HCT116 (cell line): ENCODE measurements at regions not wholly inside any gene's neighbourhood (a gene's known extent, or its start where the extent isn't known, plus 50 kb on each side); places are given as distances from the start of the nearest gene placed in this dataset.

ENCODE experiments used
- ATAC-seq: fragments of 200-7000 bp; cut with Tn5 transposase; 2 replicates; pipeline ENCODE4 v1.9.1; 2020; ENCODE audit warnings: mild to moderate bottlenecking, moderate library complexity
- BruUV-seq: library from RNA; stranded (reverse); fragments of 400-500 nt; replicated peaks from 2 replicates; lab custom pipeline; 2021; lab: Mats Ljungman, UMichigan
- CTCF ChIA-PET: fragments of 300-600 bp; sonication (Branson Sonifier 250); formaldehyde crosslinking; loops from one replicate; lab custom pipeline; 2021; ENCODE audit warnings: antibody characterized with exemption; lab: Charles Lee
- POLR2A ChIA-PET: fragments of 300-600, 350-600 bp; sonication (Branson Sonifier 250); formaldehyde crosslinking; loops from one replicate; lab custom pipeline; 2021; ENCODE audit warnings: antibody characterized with exemption; lab: Charles Lee
- RAD21 ChIA-PET, 2 experiments: fragments of 300-600 bp; sonication (Branson Sonifier 250); formaldehyde crosslinking; loops; one replicate each; lab custom pipeline; 2023; ENCODE audit warnings: low total read pairs in 2 of 2; ENCODE audit not compliant: uncharacterized antibody in 2 of 2, unreplicated experiment in 2 of 2, low non-redundant PET in 1 of 2; lab: Charles Lee
- DNase-seq: peaks from one replicate; pipeline ENCODE4 v3.0.0-alpha.2; 2010; ENCODE audit warnings: low read depth, low spot score
- H2AFZ ChIP-seq: fragments of 200-600 bp; shearing (Covaris generic), sonication (generic); 2 replicates; pipeline ENCODE4 v1.6.1; 2017; ENCODE audit warnings: low read depth, mixed run types, mixed read lengths, antibody characterized with exemption, low read length; ENCODE audit not compliant: poor library complexity, severe bottlenecking
- H3K27ac ChIP-seq: 2 replicates; pipeline ENCODE4 v1.5.1; 2012; ENCODE audit warnings: low read depth, low read length
- H3K27me3 ChIP-seq: fragments of 200-600 bp; sonication (generic); 2 replicates; pipeline ENCODE4 v1.6.1; 2016; ENCODE audit warnings: mixed run types, low read length, mixed read lengths; ENCODE audit not compliant: insufficient read depth
- H3K36me3 ChIP-seq, 2 experiments: fragments of 200-500 bp in 1 of 2; fragments of 200-600 bp in 1 of 2; sonication (Bioruptor generic) in 1 of 2; sonication (generic) in 1 of 2; 2 replicates each; pipeline versions ENCODE4 v1.5.1 to v1.6.1; 2014 to 2016; ENCODE audit warnings: low read length in 2 of 2, inconsistent platforms in 1 of 2, mixed read lengths in 1 of 2, mixed run types in 1 of 2; ENCODE audit not compliant: insufficient read depth in 2 of 2, control insufficient read depth in 1 of 2
- H3K4me1 ChIP-seq, 2 experiments: fragments of 200-600 bp in 1 of 2; sonication (generic) in 1 of 2; 2 replicates each; pipeline versions ENCODE4 v1.5.1 to v1.6.1; 2012 to 2017; ENCODE audit warnings: low read length in 2 of 2, inconsistent platforms in 1 of 2, mild to moderate bottlenecking in 1 of 2, mixed read lengths in 1 of 2, mixed run types in 1 of 2, moderate library complexity in 1 of 2; ENCODE audit not compliant: insufficient read depth in 2 of 2, control insufficient read depth in 1 of 2
- H3K4me2 ChIP-seq: fragments of 200-600 bp; sonication (generic); 2 replicates; pipeline ENCODE4 v1.6.1; 2017; ENCODE audit warnings: mixed run types, low read length, mixed read lengths
- H3K4me3 ChIP-seq, 2 experiments: fragments of 200-600 bp in 1 of 2; sonication (generic) in 1 of 2; replicated peaks in 1 of 2; 2 replicates each; pipeline ENCODE4 v1.5.1; 2011 to 2016; ENCODE audit warnings: low read length in 2 of 2, control low read depth in 1 of 2, low read depth in 1 of 2, mild to moderate bottlenecking in 1 of 2, mixed read lengths in 1 of 2, mixed run types in 1 of 2
- H3K79me2 ChIP-seq: fragments of 200-600 bp; sonication (generic); 2 replicates; pipeline ENCODE4 v1.6.1; 2017; ENCODE audit warnings: mild to moderate bottlenecking, mixed run types, low read length, moderate library complexity, mixed read lengths; ENCODE audit not compliant: insufficient read depth
- H3K9ac ChIP-seq: fragments of 200-600 bp; sonication (generic); 2 replicates; pipeline ENCODE4 v1.6.1; 2016; ENCODE audit warnings: low read length, mixed read lengths
- H3K9me2 ChIP-seq: fragments of 200-600 bp; sonication (generic), shearing (Covaris generic); 2 replicates; pipeline ENCODE4 v1.6.1; 2017; ENCODE audit warnings: mixed run types, mild to moderate bottlenecking, moderate library complexity; ENCODE audit not compliant: insufficient read depth
- H3K9me3 ChIP-seq, 2 experiments: fragments of 200-500 bp in 1 of 2; fragments of 200-600 bp in 1 of 2; sonication (Bioruptor generic) in 1 of 2; sonication (generic) in 1 of 2; 2 replicates each; pipeline ENCODE4 v1.6.1; 2014 to 2017; ENCODE audit warnings: low read length in 2 of 2, mixed read lengths in 2 of 2, inconsistent platforms in 1 of 2, low read depth in 1 of 2, mild to moderate bottlenecking in 1 of 2, mixed run types in 1 of 2, moderate library complexity in 1 of 2; ENCODE audit not compliant: control insufficient read depth in 1 of 2, insufficient read depth in 1 of 2
- H4K20me1 ChIP-seq: fragments of 200-600 bp; sonication (generic), shearing (Covaris generic); 2 replicates; pipeline ENCODE4 v1.6.1; 2017; ENCODE audit warnings: mixed run types, mild to moderate bottlenecking, moderate library complexity; ENCODE audit not compliant: insufficient read depth
- CBX3 ChIP-seq: IDR thresholded peaks from 2 replicates; pipeline ENCODE4 v1.6.1; 2012; ENCODE audit warnings: low read depth
- ELF1 ChIP-seq: IDR thresholded peaks from 2 replicates; pipeline ENCODE4 v1.6.1; 2012; ENCODE audit warnings: low read depth, borderline replicate concordance
- EZH2 ChIP-seq: fragments of 200-600 bp; sonication (generic); IDR thresholded peaks from 2 replicates; pipeline ENCODE4 v1.6.1; 2017; ENCODE audit warnings: antibody characterized with exemption, mixed run types
- EZH2phosphoT487 ChIP-seq: fragments of 200-600 bp; IDR thresholded peaks from 2 replicates; pipeline ENCODE4 v1.6.1; 2018; ENCODE audit warnings: antibody characterized with exemption, borderline replicate concordance
- FOSL1 ChIP-seq: IDR thresholded peaks from 2 replicates; pipeline ENCODE4 v1.6.1; 2012; ENCODE audit warnings: low read depth
- JUND ChIP-seq: IDR thresholded peaks from 2 replicates; pipeline ENCODE4 v1.6.1; 2012
- POLR2A ChIP-seq: IDR thresholded peaks from 2 replicates; pipeline ENCODE4 v1.7.0; 2011; ENCODE audit warnings: borderline replicate concordance; ENCODE audit not compliant: insufficient read depth, insufficient read length; ENCODE audit errors: extremely low read depth
- POLR2AphosphoS5 ChIP-seq: IDR thresholded peaks from 2 replicates; pipeline ENCODE4 v1.6.1; 2011; ENCODE audit warnings: mild to moderate bottlenecking, low read depth, low read length, moderate library complexity
- SP1 ChIP-seq: IDR thresholded peaks from 2 replicates; pipeline ENCODE4 v1.6.1; 2012; ENCODE audit warnings: low read depth
- TCF7L2 ChIP-seq: IDR thresholded peaks from 2 replicates; pipeline ENCODE4 v1.7.0; 2011; ENCODE audit warnings: borderline replicate concordance, inconsistent platforms; ENCODE audit not compliant: insufficient read depth, insufficient read length; ENCODE audit errors: extremely low read depth
- YY1 ChIP-seq: IDR thresholded peaks from 2 replicates; pipeline ENCODE4 v1.6.1; 2011; ENCODE audit warnings: low read length, low read depth, moderate library complexity, mild to moderate bottlenecking; ENCODE audit not compliant: insufficient replicate concordance; ENCODE audit errors: extremely low read depth
- ZBTB33 ChIP-seq: IDR thresholded peaks from 2 replicates; pipeline ENCODE4 v1.6.1; 2011; ENCODE audit warnings: mild to moderate bottlenecking, low read length, moderate library complexity; ENCODE audit not compliant: insufficient replicate concordance; ENCODE audit errors: extremely low read depth
- ZFX ChIP-seq: fragments of 450-650 bp; IDR thresholded peaks from 2 replicates; pipeline ENCODE4 v1.6.1; 2017
- ZNF274 ChIP-seq: fragments of 200-500 bp; sonication (Bioruptor generic); IDR thresholded peaks from 2 replicates; pipeline ENCODE4 v1.6.1; 2014; ENCODE audit warnings: mild to moderate bottlenecking, low read depth, low read length, inconsistent platforms
- intact Hi-C: fragments of 100-400 bp; cut with micrococcal nuclease; formaldehyde crosslinking; loops from 2 replicates; pipeline ENCODE4 v1.10.0; 2022
- TF ChIP-seq, protein P1 (sequence below): IDR thresholded peaks from 2 replicates; pipeline ENCODE4 v1.6.1; 2012
- TF ChIP-seq, protein P2 (sequence below): IDR thresholded peaks from 2 replicates; pipeline ENCODE4 v1.6.1; 2012; ENCODE audit warnings: low read depth

- H3K9me3 ChIP-seq = 0 out of 4 replicates have a peak, but pooled peaks cover 0 to 7% of the 10 kb centered on the region in 2 experiments
- no peak overlapping the region for H3K4me2 ChIP-seq
- CTCF ChIA-PET = no interaction called here
- no peak for ATAC-seq
- H3K9ac ChIP-seq = no peak overlapping the region
- no TSS peak for BruUV-seq
- RAD21 ChIA-PET = no interaction called here
- H3K4me3 ChIP-seq = no peak overlapping the region
- no peaks in the 10 kb centered on the region for H3K9me2 ChIP-seq
- intact Hi-C loops = no loop called here
- H3K79me2 ChIP-seq = no peaks in the 10 kb centered on the region
- no peak overlapping the region for H3K27ac ChIP-seq
- POLR2A ChIA-PET = no interaction called here
- H3K36me3 ChIP-seq = no peaks in the 10 kb centered on the region
- no peak overlapping the region for H2AFZ ChIP-seq
- no peak for TF ChIP-seq JUND
- TF ChIP-seq POLR2AphosphoS5 = no peak
- TF ChIP-seq SP1 = no peak
- no peak for TF ChIP-seq CBX3
- no peaks in the 10 kb centered on the region for H3K27me3 ChIP-seq
- H3K4me1 ChIP-seq = no peaks in the 10 kb centered on the region
- no peaks in the 10 kb centered on the region for H4K20me1 ChIP-seq
- DNase-seq = no peak
These were observed 1093.0 kb upstream of the PCDH9 start for GRCh38 chr13:68323124-68323523.

- H3K4me2 ChIP-seq = no peak overlapping the region
- H3K9me2 ChIP-seq = no peaks in the 10 kb centered on the region
- H3K79me2 ChIP-seq = no peaks in the 10 kb centered on the region
- no peak overlapping the region for H3K27ac ChIP-seq
- no peak for ATAC-seq
- no TSS peak for BruUV-seq
- H3K4me1 ChIP-seq = no peaks in the 10 kb centered on the region
- intact Hi-C loops = no loop called here
- H3K27me3 ChIP-seq = no peaks in the 10 kb centered on the region
- H3K9me3 ChIP-seq = peaks cover 5 to 7% of the 10 kb centered on the region in 2 experiments; a peak in 2 of 4 replicates
- no peaks in the 10 kb centered on the region for H4K20me1 ChIP-seq
- RAD21 ChIA-PET = no interaction called here
- POLR2A ChIA-PET = no interaction called here
- no peaks in the 10 kb centered on the region for H3K36me3 ChIP-seq
- no peak for DNase-seq
- CTCF ChIA-PET = no interaction called here
- H3K4me3 ChIP-seq = no peak overlapping the region
- no peak overlapping the region for H2AFZ ChIP-seq
- no peak overlapping the region for H3K9ac ChIP-seq
- no peak for TF ChIP-seq EZH2
- TF ChIP-seq EZH2phosphoT487 = no peak
- TF ChIP-seq ZNF274 = no peak
- no peak for TF ChIP-seq JUND
- TF ChIP-seq ZBTB33 = no peak
- TF ChIP-seq ZFX = no peak
- no peak for TF ChIP-seq POLR2A
- TF ChIP-seq SP1 = no peak
- no peak for TF ChIP-seq TCF7L2
- no peak for TF ChIP-seq YY1
- TF ChIP-seq, protein P1, sequence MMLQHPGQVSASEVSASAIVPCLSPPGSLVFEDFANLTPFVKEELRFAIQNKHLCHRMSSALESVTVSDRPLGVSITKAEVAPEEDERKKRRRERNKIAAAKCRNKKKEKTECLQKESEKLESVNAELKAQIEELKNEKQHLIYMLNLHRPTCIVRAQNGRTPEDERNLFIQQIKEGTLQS = no peak
- no peak for TF ChIP-seq FOSL1
- no peak for TF ChIP-seq ELF1
- TF ChIP-seq, protein P2, sequence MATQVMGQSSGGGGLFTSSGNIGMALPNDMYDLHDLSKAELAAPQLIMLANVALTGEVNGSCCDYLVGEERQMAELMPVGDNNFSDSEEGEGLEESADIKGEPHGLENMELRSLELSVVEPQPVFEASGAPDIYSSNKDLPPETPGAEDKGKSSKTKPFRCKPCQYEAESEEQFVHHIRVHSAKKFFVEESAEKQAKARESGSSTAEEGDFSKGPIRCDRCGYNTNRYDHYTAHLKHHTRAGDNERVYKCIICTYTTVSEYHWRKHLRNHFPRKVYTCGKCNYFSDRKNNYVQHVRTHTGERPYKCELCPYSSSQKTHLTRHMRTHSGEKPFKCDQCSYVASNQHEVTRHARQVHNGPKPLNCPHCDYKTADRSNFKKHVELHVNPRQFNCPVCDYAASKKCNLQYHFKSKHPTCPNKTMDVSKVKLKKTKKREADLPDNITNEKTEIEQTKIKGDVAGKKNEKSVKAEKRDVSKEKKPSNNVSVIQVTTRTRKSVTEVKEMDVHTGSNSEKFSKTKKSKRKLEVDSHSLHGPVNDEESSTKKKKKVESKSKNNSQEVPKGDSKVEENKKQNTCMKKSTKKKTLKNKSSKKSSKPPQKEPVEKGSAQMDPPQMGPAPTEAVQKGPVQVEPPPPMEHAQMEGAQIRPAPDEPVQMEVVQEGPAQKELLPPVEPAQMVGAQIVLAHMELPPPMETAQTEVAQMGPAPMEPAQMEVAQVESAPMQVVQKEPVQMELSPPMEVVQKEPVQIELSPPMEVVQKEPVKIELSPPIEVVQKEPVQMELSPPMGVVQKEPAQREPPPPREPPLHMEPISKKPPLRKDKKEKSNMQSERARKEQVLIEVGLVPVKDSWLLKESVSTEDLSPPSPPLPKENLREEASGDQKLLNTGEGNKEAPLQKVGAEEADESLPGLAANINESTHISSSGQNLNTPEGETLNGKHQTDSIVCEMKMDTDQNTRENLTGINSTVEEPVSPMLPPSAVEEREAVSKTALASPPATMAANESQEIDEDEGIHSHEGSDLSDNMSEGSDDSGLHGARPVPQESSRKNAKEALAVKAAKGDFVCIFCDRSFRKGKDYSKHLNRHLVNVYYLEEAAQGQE = no peak
- TF ChIP-seq CBX3 = no peak
These were observed 1089.2 kb upstream of the PCDH9 start for GRCh38 chr13:68319384-68319783.
